GM23248 (cell line): ENCODE measurements at regions not wholly inside any gene's neighbourhood (a gene's known extent, or its start where the extent isn't known, plus 50 kb on each side); places are given as distances from the start of the nearest gene placed in this dataset.

Source experiments
- EZH2 ChIP-seq: fragments of 200-600 bp; sonication (generic); IDR thresholded peaks from 2 replicates; pipeline ENCODE4 v1.6.1; 2018; ENCODE audit warnings: antibody characterized with exemption, mild to moderate bottlenecking; ENCODE audit not compliant: insufficient read depth, poor library complexity, severe bottlenecking
- EZH2phosphoT487 ChIP-seq: fragments of 200-600 bp; sonication (generic); IDR thresholded peaks from 2 replicates; pipeline ENCODE4 v1.6.1; 2018; ENCODE audit warnings: antibody characterized with exemption, moderate library complexity, mild to moderate bottlenecking, low read depth; ENCODE audit not compliant: insufficient read depth

- TF ChIP-seq EZH2 = no peak
- TF ChIP-seq EZH2phosphoT487 = no peak
These were observed 56.0 kb upstream of the DOCK9 start for GRCh38 chr13:99033814-99034213.
